A549 (cell line): ENCODE measurements at regions not wholly inside any gene's neighbourhood (a gene's known extent, or its start where the extent isn't known, plus 50 kb on each side); places are given as distances from the start of the nearest gene placed in this dataset.

Experiments used
- EP300 ChIP-seq, 2 experiments: fragments of >200 bp; sonication (Bioruptor Twin); formaldehyde crosslinking; IDR thresholded peaks; 2 replicates in 1 of 2; 3 replicates in 1 of 2; pipeline ENCODE4 v1.6.1; 2016 to 2017
- ESRRA ChIP-seq: fragments of 150-350 bp; IDR thresholded peaks from 2 replicates; pipeline ENCODE4 v1.6.1; 2014; ENCODE audit warnings: mild to moderate bottlenecking, low read length, borderline replicate concordance
- PHF8 ChIP-seq: fragments of 200-600 bp; sonication (generic); IDR thresholded peaks from 2 replicates; pipeline ENCODE4 v1.6.1; 2016; ENCODE audit warnings: low read depth, mild to moderate bottlenecking, antibody characterized with exemption, moderate library complexity, borderline replicate concordance
- POLR2A ChIP-seq: IDR thresholded peaks from 2 replicates; pipeline ENCODE4 v1.6.1; 2012; ENCODE audit warnings: mild to moderate bottlenecking, low read length
- RAD21 ChIP-seq, 2 experiments: fragments of >200 bp in 1 of 2; sonication (Bioruptor Twin) in 1 of 2; formaldehyde crosslinking in 1 of 2; IDR thresholded peaks in 1 of 2; conservative IDR thresholded peaks in 1 of 2; 2 replicates in 1 of 2; 3 replicates in 1 of 2; pipeline ENCODE4 v1.6.1; 2012 to 2018; ENCODE audit warnings: inconsistent platforms in 1 of 2
- TP53 ChIP-seq: fragments of 250-450 bp; sonication (Bioruptor Pico); IDR thresholded peaks from 2 replicates; pipeline ENCODE4 v1.5.0; 2021; ENCODE audit warnings: mild to moderate bottlenecking, moderate library complexity
- TF ChIP-seq, protein P1 (sequence below): fragments of 150-350 bp; IDR thresholded peaks from 2 replicates; pipeline ENCODE4 v1.6.1; 2014; ENCODE audit warnings: low read depth, mild to moderate bottlenecking, low read length
- TF ChIP-seq, protein P2 (sequence below): fragments of >200 bp; sonication (Bioruptor Twin); formaldehyde crosslinking; IDR thresholded peaks from 3 replicates; pipeline ENCODE4 v1.5.1; 2016
- TF ChIP-seq, protein P3 (sequence below): fragments of 450-650 bp; IDR thresholded peaks from 2 replicates; pipeline ENCODE4 v1.6.1; 2014; ENCODE audit warnings: antibody characterized with exemption
- TF ChIP-seq, protein P4 (sequence below): IDR thresholded peaks from 2 replicates; pipeline ENCODE4 v1.6.1; 2012

DNA sequence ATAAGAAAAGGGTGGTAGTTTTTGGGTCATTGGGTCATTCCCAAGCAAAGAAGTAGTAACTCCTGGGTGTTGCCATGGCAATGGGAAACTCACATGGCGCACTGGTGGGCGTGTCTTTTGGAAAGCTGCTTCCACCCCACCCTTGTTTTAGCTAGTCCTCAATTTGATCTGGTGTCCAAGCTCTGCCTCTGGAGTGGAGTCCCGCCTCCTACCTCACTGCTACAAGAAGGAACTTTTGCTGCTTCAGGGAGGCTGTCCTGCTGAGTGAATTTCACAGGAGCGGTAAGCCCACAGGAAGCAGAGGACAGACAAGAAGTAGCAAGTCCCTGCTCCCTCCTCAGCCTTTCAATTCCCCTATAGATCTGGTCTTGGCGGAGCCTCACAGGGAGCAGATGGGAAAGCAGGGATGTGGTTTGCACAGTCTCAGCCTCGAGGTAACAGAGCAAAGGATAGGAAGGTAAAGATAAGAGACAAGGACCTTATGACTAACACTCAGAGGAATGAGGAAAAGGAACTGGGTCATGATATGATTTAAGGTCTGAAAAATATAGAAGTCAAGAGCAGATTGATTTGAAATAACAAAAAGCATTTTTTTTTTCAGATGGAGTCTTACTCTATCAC is 700.3 kb downstream of the TNS3 start:
- no peak for TF ChIP-seq TP53
- TF ChIP-seq RAD21 (conservative IDR thresholded peaks at IDR 0.05 in 1 of 2, IDR thresholded peaks at IDR 0.05 in 1 of 2), result no peak
- TF ChIP-seq, protein P1, sequence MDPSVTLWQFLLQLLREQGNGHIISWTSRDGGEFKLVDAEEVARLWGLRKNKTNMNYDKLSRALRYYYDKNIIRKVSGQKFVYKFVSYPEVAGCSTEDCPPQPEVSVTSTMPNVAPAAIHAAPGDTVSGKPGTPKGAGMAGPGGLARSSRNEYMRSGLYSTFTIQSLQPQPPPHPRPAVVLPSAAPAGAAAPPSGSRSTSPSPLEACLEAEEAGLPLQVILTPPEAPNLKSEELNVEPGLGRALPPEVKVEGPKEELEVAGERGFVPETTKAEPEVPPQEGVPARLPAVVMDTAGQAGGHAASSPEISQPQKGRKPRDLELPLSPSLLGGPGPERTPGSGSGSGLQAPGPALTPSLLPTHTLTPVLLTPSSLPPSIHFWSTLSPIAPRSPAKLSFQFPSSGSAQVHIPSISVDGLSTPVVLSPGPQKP, result no peak
- TF ChIP-seq, protein P2, sequence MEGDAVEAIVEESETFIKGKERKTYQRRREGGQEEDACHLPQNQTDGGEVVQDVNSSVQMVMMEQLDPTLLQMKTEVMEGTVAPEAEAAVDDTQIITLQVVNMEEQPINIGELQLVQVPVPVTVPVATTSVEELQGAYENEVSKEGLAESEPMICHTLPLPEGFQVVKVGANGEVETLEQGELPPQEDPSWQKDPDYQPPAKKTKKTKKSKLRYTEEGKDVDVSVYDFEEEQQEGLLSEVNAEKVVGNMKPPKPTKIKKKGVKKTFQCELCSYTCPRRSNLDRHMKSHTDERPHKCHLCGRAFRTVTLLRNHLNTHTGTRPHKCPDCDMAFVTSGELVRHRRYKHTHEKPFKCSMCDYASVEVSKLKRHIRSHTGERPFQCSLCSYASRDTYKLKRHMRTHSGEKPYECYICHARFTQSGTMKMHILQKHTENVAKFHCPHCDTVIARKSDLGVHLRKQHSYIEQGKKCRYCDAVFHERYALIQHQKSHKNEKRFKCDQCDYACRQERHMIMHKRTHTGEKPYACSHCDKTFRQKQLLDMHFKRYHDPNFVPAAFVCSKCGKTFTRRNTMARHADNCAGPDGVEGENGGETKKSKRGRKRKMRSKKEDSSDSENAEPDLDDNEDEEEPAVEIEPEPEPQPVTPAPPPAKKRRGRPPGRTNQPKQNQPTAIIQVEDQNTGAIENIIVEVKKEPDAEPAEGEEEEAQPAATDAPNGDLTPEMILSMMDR, result no peak
- TF ChIP-seq EP300 (IDR thresholded peaks at IDR 0.05), result no peak
- no peak for TF ChIP-seq ESRRA
- TF ChIP-seq, protein P3, sequence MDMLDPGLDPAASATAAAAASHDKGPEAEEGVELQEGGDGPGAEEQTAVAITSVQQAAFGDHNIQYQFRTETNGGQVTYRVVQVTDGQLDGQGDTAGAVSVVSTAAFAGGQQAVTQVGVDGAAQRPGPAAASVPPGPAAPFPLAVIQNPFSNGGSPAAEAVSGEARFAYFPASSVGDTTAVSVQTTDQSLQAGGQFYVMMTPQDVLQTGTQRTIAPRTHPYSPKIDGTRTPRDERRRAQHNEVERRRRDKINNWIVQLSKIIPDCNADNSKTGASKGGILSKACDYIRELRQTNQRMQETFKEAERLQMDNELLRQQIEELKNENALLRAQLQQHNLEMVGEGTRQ, result no peak
- TF ChIP-seq, protein P4, sequence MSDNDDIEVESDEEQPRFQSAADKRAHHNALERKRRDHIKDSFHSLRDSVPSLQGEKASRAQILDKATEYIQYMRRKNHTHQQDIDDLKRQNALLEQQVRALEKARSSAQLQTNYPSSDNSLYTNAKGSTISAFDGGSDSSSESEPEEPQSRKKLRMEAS, result no peak
- TF ChIP-seq POLR2A, result no peak
- no peak for TF ChIP-seq PHF8
